ENCODE measurements at regions not wholly inside any gene's neighbourhood (a gene's known extent, or its start where the extent isn't known, plus 50 kb on each side); places are given as distances from the start of the nearest gene placed in this dataset.

- DNase-seq (ENCODE audit: low spot score) = no peak
- no peak for TF ChIP-seq CTCF (IDR thresholded peaks at IDR 0.05)
- Histone ChIP-seq H3K4me3 (no peak overlapping the region), H3K27ac (no peak overlapping the region)
Measured at GRCh38 chr3:184508938-184509337, 52.6 kb upstream of the EPHB3 start.

- no peak for DNase-seq (ENCODE audit: low spot score)
- no peak overlapping the region for H3K4me3 ChIP-seq
- H3K27ac ChIP-seq = no peak overlapping the region
- no peak for TF ChIP-seq CTCF (IDR thresholded peaks at IDR 0.05)
Measured at GRCh38 chr3:184511741-184512140, 49.8 kb upstream of the EPHB3 start.
